H1 (cell line): ENCODE measurements at regions not wholly inside any gene's neighbourhood (a gene's known extent, or its start where the extent isn't known, plus 50 kb on each side); places are given as distances from the start of the nearest gene placed in this dataset.

Experiments used
- CTCF ChIA-PET: fragments of 300-600 bp; sonication (Branson Sonifier 250); formaldehyde crosslinking; loops from one replicate; lab custom pipeline; 2021; ENCODE audit not compliant: partially characterized antibody; lab: Charles Lee
- POLR2A ChIA-PET: fragments of 300-600 bp; sonication (Branson Sonifier 250); formaldehyde crosslinking; loops from one replicate; lab custom pipeline; 2021; ENCODE audit warnings: inconsistent platforms; ENCODE audit not compliant: partially characterized antibody; lab: Charles Lee
- DNase-seq, 2 experiments: peaks; one replicate each; pipeline versions ENCODE4 v3.0.0 to v3.0.0-alpha.2; 2010 to 2022; ENCODE audit warnings: low spot score in 2 of 2, low read depth in 1 of 2, mixed read lengths in 1 of 2
- FAIRE-seq: peaks from 2 replicates; lab custom pipeline; 2011; peaks lifted over from hg19 to GRCh38; lab: Jason Lieb, UNC
- H2AFZ ChIP-seq: 2 replicates; pipeline ENCODE4 v1.8.1; 2012; ENCODE audit warnings: low read length, inconsistent platforms
- H2AK5ac ChIP-seq: 2 replicates; pipeline ENCODE4 v1.6.1; 2013; ENCODE audit warnings: low read depth, low read length
- H2BK120ac ChIP-seq: replicated peaks from 2 replicates; pipeline ENCODE3; 2013; ENCODE audit warnings: low read depth, low read length, inconsistent platforms
- H2BK12ac ChIP-seq: 2 replicates; pipeline ENCODE4 v1.6.1; 2013; ENCODE audit warnings: low read depth, low read length
- H2BK15ac ChIP-seq: 2 replicates; pipeline ENCODE4 v1.6.1; 2013; ENCODE audit warnings: low read length
- H2BK20ac ChIP-seq: 2 replicates; pipeline ENCODE4 v1.6.1; 2013; ENCODE audit warnings: low read length
- H2BK5ac ChIP-seq: 2 replicates; pipeline ENCODE4 v1.6.1; 2013; ENCODE audit warnings: low read depth, low read length
- H3K14ac ChIP-seq: 2 replicates; pipeline ENCODE4 v1.6.1; 2013; ENCODE audit warnings: inconsistent platforms; ENCODE audit not compliant: insufficient read length
- H3K18ac ChIP-seq: 2 replicates; pipeline ENCODE4 v1.6.1; 2013; ENCODE audit warnings: low read length; ENCODE audit errors: extremely low read depth
- H3K23ac ChIP-seq: 2 replicates; pipeline ENCODE4 v1.6.1; 2013; ENCODE audit warnings: inconsistent platforms; ENCODE audit not compliant: insufficient read length
- H3K23me2 ChIP-seq: 2 replicates; pipeline ENCODE4 v1.6.1; 2013; ENCODE audit warnings: low read depth, low read length
- H3K27ac ChIP-seq: 2 replicates; pipeline ENCODE4 v1.6.1; 2011; ENCODE audit warnings: low read depth, low read length, inconsistent platforms
- H3K27me3 ChIP-seq, 4 experiments: replicated peaks in 1 of 4; 1 replicate in 1 of 4; 2 replicates in 3 of 4; pipeline versions ENCODE4 v1.6.1 to v1.8.1; 2011 to 2013; ENCODE audit warnings: low read length in 3 of 4, mild to moderate bottlenecking in 3 of 4, inconsistent platforms in 2 of 4, mixed read lengths in 2 of 4, moderate library complexity in 1 of 4; ENCODE audit not compliant: control insufficient read depth in 3 of 4, insufficient read depth in 3 of 4; ENCODE audit errors: extremely low read depth in 1 of 4
- H3K36me3 ChIP-seq, 4 experiments: 2 replicates each; pipeline versions ENCODE4 v1.6.1 to v1.8.1; 2011 to 2013; ENCODE audit warnings: mild to moderate bottlenecking in 4 of 4, low read length in 3 of 4, moderate library complexity in 2 of 4, control low read depth in 1 of 4, inconsistent platforms in 1 of 4; ENCODE audit not compliant: insufficient read depth in 4 of 4, control insufficient read depth in 2 of 4
- H3K4ac ChIP-seq: replicated peaks from 2 replicates; pipeline ENCODE3; 2013; ENCODE audit warnings: low read length, low read depth, mixed read lengths, inconsistent platforms; ENCODE audit not compliant: insufficient read length
- H3K4me1 ChIP-seq, 4 experiments: replicated peaks in 1 of 4; 1 replicate in 1 of 4; 2 replicates in 3 of 4; pipeline versions ENCODE4 v1.6.1 to v1.8.1; 2011 to 2013; ENCODE audit warnings: low read length in 3 of 4, inconsistent platforms in 2 of 4, mixed read lengths in 1 of 4; ENCODE audit not compliant: insufficient read depth in 4 of 4, control insufficient read depth in 3 of 4
- H3K4me2 ChIP-seq, 2 experiments: 2 replicates each; pipeline versions ENCODE4 v1.6.1 to v1.8.1; 2011 to 2013; ENCODE audit warnings: low read depth in 2 of 2, low read length in 2 of 2, control low read depth in 1 of 2, inconsistent platforms in 1 of 2, mild to moderate bottlenecking in 1 of 2; ENCODE audit not compliant: insufficient read depth in 1 of 2
- H3K4me3 ChIP-seq, 4 experiments: fragments of 200-600, 300-600 bp in 1 of 4; sonication (generic), shearing (Covaris generic), sonication (Bioruptor Twin) in 1 of 4; 2 replicates each; pipeline versions ENCODE4 v1.5.1 to v1.8.1; 2011 to 2016; ENCODE audit warnings: low read length in 4 of 4, low read depth in 3 of 4, control low read depth in 2 of 4, inconsistent platforms in 2 of 4, mild to moderate bottlenecking in 2 of 4, mixed read lengths in 1 of 4, moderate library complexity in 1 of 4; ENCODE audit not compliant: insufficient read depth in 2 of 4; ENCODE audit errors: extremely low read depth in 1 of 4
- H3K56ac ChIP-seq: replicated peaks from 2 replicates; pipeline ENCODE3; 2013; ENCODE audit warnings: low read depth, mild to moderate bottlenecking, mixed read lengths, low read length, inconsistent platforms; ENCODE audit not compliant: insufficient read length
- H3K79me1 ChIP-seq: 2 replicates; pipeline ENCODE4 v1.6.1; 2013; ENCODE audit warnings: low read depth, low read length, control low read depth
- H3K79me2 ChIP-seq, 2 experiments: 2 replicates each; pipeline versions ENCODE4 v1.6.1 to v1.8.1; 2012 to 2013; ENCODE audit warnings: low read length in 2 of 2, mild to moderate bottlenecking in 2 of 2, inconsistent platforms in 1 of 2; ENCODE audit not compliant: insufficient read depth in 2 of 2, control insufficient read depth in 1 of 2
- H3K9ac ChIP-seq, 4 experiments: replicated peaks in 1 of 4; 1 replicate in 1 of 4; 2 replicates in 3 of 4; pipeline versions ENCODE4 v1.6.1 to v1.8.1; 2011 to 2013; ENCODE audit warnings: low read depth in 3 of 4, low read length in 3 of 4, control low read depth in 2 of 4, mild to moderate bottlenecking in 2 of 4, moderate library complexity in 2 of 4, inconsistent platforms in 1 of 4; ENCODE audit errors: extremely low read depth in 1 of 4
- H3K9me3 ChIP-seq, 2 experiments: 2 replicates each; pipeline versions ENCODE4 v1.6.1 to v1.8.1; 2012 to 2013; ENCODE audit warnings: mild to moderate bottlenecking in 2 of 2, moderate library complexity in 2 of 2, control low read depth in 1 of 2, inconsistent platforms in 1 of 2, low read depth in 1 of 2, low read length in 1 of 2, mixed read lengths in 1 of 2; ENCODE audit not compliant: insufficient read depth in 2 of 2
- H4K20me1 ChIP-seq, 2 experiments: replicated peaks in 1 of 2; 2 replicates each; pipeline versions ENCODE3 to v1.8.1; 2011 to 2013; ENCODE audit warnings: inconsistent platforms in 2 of 2, low read length in 2 of 2, mild to moderate bottlenecking in 1 of 2; ENCODE audit not compliant: insufficient read depth in 2 of 2, control insufficient read depth in 1 of 2
- H4K5ac ChIP-seq: 2 replicates; pipeline ENCODE4 v1.6.1; 2013; ENCODE audit warnings: low read length, low read depth, mixed read lengths, inconsistent platforms; ENCODE audit not compliant: insufficient read length
- H4K8ac ChIP-seq: 2 replicates; pipeline ENCODE4 v1.8.0; 2013; ENCODE audit warnings: mild to moderate bottlenecking, moderate library complexity, low read length, inconsistent platforms; ENCODE audit not compliant: insufficient read depth; ENCODE audit errors: extremely low read depth
- H4K91ac ChIP-seq: replicated peaks from 2 replicates; pipeline ENCODE3; 2013; ENCODE audit warnings: low read length, mixed read lengths, inconsistent platforms; ENCODE audit not compliant: insufficient read length
- ASH2L ChIP-seq: fragments of 200-600, 300-600 bp; sonication (generic); IDR thresholded peaks from one replicate; pipeline ENCODE4 v1.7.1; 2017; ENCODE audit warnings: low read length
- CTBP2 ChIP-seq: IDR thresholded peaks from 2 replicates; pipeline ENCODE4 v1.7.0; 2011; ENCODE audit warnings: borderline replicate concordance, mild to moderate bottlenecking, moderate library complexity, mixed read lengths, low read length; ENCODE audit not compliant: insufficient read depth, insufficient read length
- GTF2F1 ChIP-seq: IDR thresholded peaks from 2 replicates; pipeline ENCODE4 v1.6.1; 2012; ENCODE audit warnings: low read depth, low read length, improper control_type of control experiment, borderline replicate concordance
- HDAC2 ChIP-seq, 2 experiments: fragments of 300-600 bp in 1 of 2; sonication (generic) in 1 of 2; IDR thresholded peaks; 2 replicates each; pipeline ENCODE4 v1.6.1; 2011 to 2012; ENCODE audit warnings: low read depth in 2 of 2, low read length in 2 of 2, mild to moderate bottlenecking in 2 of 2, moderate library complexity in 2 of 2, borderline replicate concordance in 1 of 2, inconsistent platforms in 1 of 2
- RBBP5 ChIP-seq: IDR thresholded peaks from 2 replicates; pipeline ENCODE4 v1.7.1; 2012; ENCODE audit warnings: low read depth, mild to moderate bottlenecking, inconsistent platforms, low read length, moderate library complexity, borderline replicate concordance
- TAF1 ChIP-seq: IDR thresholded peaks from 2 replicates; pipeline ENCODE4 v1.6.1; 2011; ENCODE audit warnings: mild to moderate bottlenecking, low read depth, low read length
- TAF7 ChIP-seq: optimal IDR thresholded peaks from 2 replicates; pipeline ENCODE3; 2011; ENCODE audit warnings: low read depth, mild to moderate bottlenecking, inconsistent platforms, low read length, moderate library complexity, borderline replicate concordance
- TCF12 ChIP-seq: IDR thresholded peaks from 2 replicates; pipeline ENCODE4 v1.6.1; 2011; ENCODE audit warnings: low read depth, mild to moderate bottlenecking, low read length
- YY1 ChIP-seq: IDR thresholded peaks from 2 replicates; pipeline ENCODE4 v1.6.1; 2011; ENCODE audit warnings: low read depth, mild to moderate bottlenecking, low read length
- ZNF274 ChIP-seq: IDR thresholded peaks from 2 replicates; pipeline ENCODE4 v1.7.0; 2012; ENCODE audit warnings: low read length, borderline replicate concordance; ENCODE audit errors: extremely low read depth
- WGBS, 2 experiments: shearing (Covaris generic) in 1 of 2; methylation state at CpG; one replicate each; pipeline versions ENCODE4 v1.1.6 to v1.1.7; 2013 to 2015; ENCODE audit warnings: low lambda C conversion rate in 2 of 2, mixed read lengths in 2 of 2, inconsistent platforms in 1 of 2, low coverage in 1 of 2, missing lambda C conversion rate in 1 of 2; ENCODE audit not compliant: insufficient replicate concordance in 2 of 2, insufficient coverage in 1 of 2, insufficient read length in 1 of 2; ENCODE audit errors: extremely low coverage in 1 of 2, missing lambda C conversion rate in 1 of 2; 5-methylcytosine and 5-hydroxymethylcytosine counted together

GRCh38 chr11:93935826-93936225, 85.3 kb upstream of the HEPHL1 start:
- H2BK15ac ChIP-seq, result no peak overlapping the region
- no peaks in the 10 kb centered on the region for H3K27me3 ChIP-seq
- no peak for TF ChIP-seq ASH2L
- no peak for TF ChIP-seq ZNF274
- no peak for TF ChIP-seq TAF7
- no peak for TF ChIP-seq HDAC2 (IDR thresholded peaks at IDR 0.05; ENCODE audit: borderline replicate concordance in 1 of 2, low read depth in 2 of 2, low read length in 2 of 2)
- no peak for TF ChIP-seq GTF2F1
- no peak for TF ChIP-seq TAF1
- TF ChIP-seq YY1, result no peak
- TF ChIP-seq CTBP2, result no peak
- no peak for TF ChIP-seq TCF12
- TF ChIP-seq RBBP5, result no peak
- H3K79me1 ChIP-seq, result no peaks in the 10 kb centered on the region
- H3K27ac ChIP-seq, result no peak overlapping the region
- no peak overlapping the region for H3K9ac ChIP-seq
- no peak overlapping the region for H2BK12ac ChIP-seq
- no peak overlapping the region for H3K4me2 ChIP-seq
- H2BK120ac ChIP-seq, result no peak overlapping the region
- ChIA-PET CTCF (interaction anchor here (2.2 kb wide), 1 partner anchor 14 kb away, joined by 16 read pairs; no protein-coding TSS in a partner anchor), POLR2A (no interaction called here)
- DNase-seq, result no peak
- 85% methylated on average over 5 of the region's 5 CpGs; no CpG with 5 or more reads in 1 of the 2 experiments for WGBS, 2 experiments
- no peaks in the 10 kb centered on the region for H3K9me3 ChIP-seq
- no peaks in the 10 kb centered on the region for H3K79me2 ChIP-seq
- no peak overlapping the region for H2AFZ ChIP-seq
- no peaks in the 10 kb centered on the region for H3K23me2 ChIP-seq
- H3K23ac ChIP-seq, result no peak overlapping the region
- H3K36me3 ChIP-seq, result no peaks in the 10 kb centered on the region
- no peak overlapping the region for H2BK5ac ChIP-seq
- no peak overlapping the region for H4K8ac ChIP-seq
- no peak overlapping the region for H4K91ac ChIP-seq
- H3K4ac ChIP-seq, result no peak overlapping the region
- no peak overlapping the region for H3K18ac ChIP-seq
- H3K4me1 ChIP-seq, result no peaks in the 10 kb centered on the region
- no peaks in the 10 kb centered on the region for H4K20me1 ChIP-seq
- no peak overlapping the region for H3K14ac ChIP-seq
- no peak overlapping the region for H3K4me3 ChIP-seq
- H2AK5ac ChIP-seq, result no peak overlapping the region
- H3K56ac ChIP-seq, result no peak overlapping the region
- no peak overlapping the region for H2BK20ac ChIP-seq
- FAIRE-seq, result no peak
- H4K5ac ChIP-seq, result no peak overlapping the region
